GM12878 (cell line): ENCODE measurements at regions not wholly inside any gene's neighbourhood (a gene's known extent, or its start where the extent isn't known, plus 50 kb on each side); places are given as distances from the start of the nearest gene placed in this dataset.

ENCODE experiments used
- ATAC-seq: fragments of 200-7000 bp; cut with Tn5 transposase; 3 replicates; pipeline ENCODE4 v1.9.1; 2020; ENCODE audit warnings: mild to moderate bottlenecking, moderate library complexity
- BruUV-seq: library from RNA; stranded (reverse); fragments of 400-500 nt; replicated peaks from 2 replicates; lab custom pipeline; 2021; lab: Mats Ljungman, UMichigan
- CTCF ChIA-PET: fragments of 300-600 bp; sonication (Branson Sonifier 250); formaldehyde crosslinking; extraction: SDS; loops from one replicate; lab custom pipeline; 2021; ENCODE audit warnings: inconsistent platforms; lab: Yijun Ruan, JAX
- POLR2A ChIA-PET: fragments of 350-600 bp; formaldehyde crosslinking; extraction: SDS; loops from one replicate; lab custom pipeline; 2021; ENCODE audit warnings: inconsistent platforms; lab: Charles Lee
- RAD21 ChIA-PET: fragments of 300-600 bp; sonication (Branson Sonifier 250); formaldehyde crosslinking; loops from one replicate; lab custom pipeline; 2023; ENCODE audit warnings: antibody characterized with exemption; ENCODE audit not compliant: unreplicated experiment; lab: Charles Lee
- SMC1A ChIA-PET: fragments of 300-600 bp; sonication (Branson Sonifier 250); formaldehyde crosslinking; loops from one replicate; lab custom pipeline; 2023; ENCODE audit not compliant: unreplicated experiment, uncharacterized antibody; lab: Charles Lee
- DNase-seq: peaks from one replicate; pipeline ENCODE4 v3.0.0-alpha.2; 2011; ENCODE audit warnings: low read depth, low spot score
- FAIRE-seq: peaks from 3 replicates; lab custom pipeline; 2011; peaks lifted over from hg19 to GRCh38; lab: Jason Lieb, UNC
- H2AFZ ChIP-seq: 2 replicates; pipeline ENCODE4 v1.6.0; 2011; ENCODE audit warnings: low read depth, low read length, control low read depth; ENCODE audit not compliant: control insufficient read depth
- H3K27ac ChIP-seq: 2 replicates; pipeline ENCODE4 v1.5.1; 2011; ENCODE audit warnings: control low read depth; ENCODE audit not compliant: control insufficient read depth, insufficient read depth
- H3K27me3 ChIP-seq, 2 experiments: replicated peaks in 1 of 2; 2 replicates each; pipeline versions ENCODE4 v1.6.0 to v1.6.1; 2011; ENCODE audit warnings: low read length in 1 of 2; ENCODE audit not compliant: control insufficient read depth in 2 of 2, insufficient read depth in 2 of 2
- H3K36me3 ChIP-seq, 2 experiments: 2 replicates each; pipeline ENCODE4 v1.5.1; 2011; ENCODE audit warnings: low read length in 1 of 2; ENCODE audit not compliant: control insufficient read depth in 2 of 2, insufficient read depth in 2 of 2
- H3K4me1 ChIP-seq: 2 replicates; pipeline ENCODE4 v1.6.1; 2011; ENCODE audit warnings: mild to moderate bottlenecking, low read length, moderate library complexity, mixed read lengths; ENCODE audit not compliant: control insufficient read depth, insufficient read depth
- H3K4me2 ChIP-seq: 2 replicates; pipeline ENCODE4 v1.6.0; 2011; ENCODE audit warnings: control low read depth; ENCODE audit not compliant: control insufficient read depth, insufficient read depth
- H3K4me3 ChIP-seq: fragments of 200-600 bp; sonication (generic); 2 replicates; pipeline ENCODE4 v1.5.1; 2016
- H3K79me2 ChIP-seq: 2 replicates; pipeline ENCODE4 v1.6.0; 2011; ENCODE audit warnings: low read length; ENCODE audit not compliant: control insufficient read depth, insufficient read depth
- H3K9ac ChIP-seq: 2 replicates; pipeline ENCODE4 v1.8.0; 2011; ENCODE audit warnings: low read length, control low read depth, mixed read lengths; ENCODE audit not compliant: control insufficient read depth, insufficient read depth
- H3K9me3 ChIP-seq: replicated peaks from 3 replicates; pipeline ENCODE4 v1.5.1; 2011; ENCODE audit warnings: mild to moderate bottlenecking, low read length; ENCODE audit not compliant: control insufficient read depth, insufficient read depth
- H4K20me1 ChIP-seq: 2 replicates; pipeline ENCODE4 v1.6.0; 2011; ENCODE audit not compliant: control insufficient read depth, insufficient read depth
- ATF2 ChIP-seq: IDR thresholded peaks from 2 replicates; pipeline ENCODE4 v1.6.1; 2012; ENCODE audit warnings: low read length, inconsistent platforms
- BMI1 ChIP-seq: fragments of 450-650 bp; IDR thresholded peaks from 2 replicates; pipeline ENCODE4 v1.6.1; 2016; ENCODE audit warnings: mild to moderate bottlenecking, moderate library complexity, borderline replicate concordance
- CBX5 ChIP-seq: sonication (generic); IDR thresholded peaks from 2 replicates; pipeline ENCODE4 v1.6.1; 2016; ENCODE audit warnings: low read depth, moderate library complexity, mild to moderate bottlenecking, inconsistent platforms
- CHD2 ChIP-seq: IDR thresholded peaks from 2 replicates; pipeline ENCODE4 v1.6.1; 2011; ENCODE audit warnings: low read depth, low read length, improper control_type of control experiment, borderline replicate concordance
- E4F1 ChIP-seq: fragments of 450-650 bp; IDR thresholded peaks from 2 replicates; pipeline ENCODE4 v1.6.1; 2018; ENCODE audit warnings: borderline replicate concordance, mild to moderate bottlenecking; ENCODE audit not compliant: partially characterized antibody
- EZH2 ChIP-seq: IDR thresholded peaks from 2 replicates; pipeline ENCODE4 v1.6.1; 2012; ENCODE audit warnings: low read depth, mild to moderate bottlenecking, control low read depth, inconsistent platforms, low read length, borderline replicate concordance; ENCODE audit not compliant: control insufficient read depth
- PAX8 ChIP-seq: fragments of 450-650 bp; IDR thresholded peaks from 2 replicates; pipeline ENCODE4 v1.6.1; 2017; ENCODE audit warnings: mild to moderate bottlenecking, moderate library complexity
- PML ChIP-seq: IDR thresholded peaks from 2 replicates; pipeline ENCODE4 v1.6.1; 2012; ENCODE audit warnings: low read length, inconsistent platforms
- RAD51 ChIP-seq: fragments of 450-650 bp; IDR thresholded peaks from 2 replicates; pipeline ENCODE4 v1.6.1; 2016; ENCODE audit warnings: moderate library complexity, mild to moderate bottlenecking, inconsistent platforms
- TARDBP ChIP-seq: IDR thresholded peaks from 2 replicates; pipeline ENCODE4 v1.6.1; 2016; ENCODE audit warnings: borderline replicate concordance
- TCF7 ChIP-seq: IDR thresholded peaks from 2 replicates; pipeline ENCODE4 v1.6.1; 2014; ENCODE audit warnings: antibody characterized with exemption, borderline replicate concordance
- YBX1 ChIP-seq: fragments of 450-650 bp; IDR thresholded peaks from 2 replicates; pipeline ENCODE4 v1.6.1; 2016; ENCODE audit warnings: antibody characterized with exemption
- YY1 ChIP-seq: IDR thresholded peaks from 2 replicates; pipeline ENCODE4 v1.6.1; 2011; ENCODE audit warnings: low read depth, mild to moderate bottlenecking, low read length
- ZBED1 ChIP-seq: IDR thresholded peaks from 2 replicates; pipeline ENCODE4 v1.6.1; 2016; ENCODE audit warnings: borderline replicate concordance
- ZNF217 ChIP-seq: fragments of 450-650 bp; IDR thresholded peaks from 2 replicates; pipeline ENCODE4 v1.6.1; 2017; ENCODE audit warnings: antibody characterized with exemption, mild to moderate bottlenecking
- WGBS: methylation state at CpG from one replicate; pipeline ENCODE4 v1.1.6; 2016; ENCODE audit warnings: low lambda C conversion rate; ENCODE audit not compliant: insufficient replicate concordance, insufficient coverage; ENCODE audit errors: missing lambda C conversion rate; 5-methylcytosine and 5-hydroxymethylcytosine counted together
- in situ Hi-C: fragments of 300-500 bp; cut with MboI; formaldehyde crosslinking; loops from 9 replicates; pipeline ENCODE4 v1.14.3; 2018; ENCODE audit warnings: mixed read lengths
- intact Hi-C: fragments of 100-400 bp; cut with micrococcal nuclease; formaldehyde crosslinking; loops from one replicate; pipeline ENCODE4 v1.14.2; 2022; ENCODE audit not compliant: unreplicated experiment
- TF ChIP-seq, protein P1 (sequence below), 3 experiments: IDR thresholded peaks in 2 of 3; conservative IDR thresholded peaks in 1 of 3; 2 replicates each; pipeline ENCODE4 v1.5.1; 2011; ENCODE audit warnings: low read depth in 3 of 3, low read length in 3 of 3, mild to moderate bottlenecking in 3 of 3, control low read depth in 2 of 3, moderate library complexity in 2 of 3, inconsistent platforms in 1 of 3, mixed read lengths in 1 of 3; ENCODE audit not compliant: control insufficient read depth in 2 of 3, insufficient read depth in 1 of 3; ENCODE audit errors: extremely low read depth in 1 of 3
- TF ChIP-seq, protein P2 (sequence below): IDR thresholded peaks from 2 replicates; pipeline ENCODE4 v1.6.1; 2012; ENCODE audit warnings: low read depth, low read length, improper control_type of control experiment

DNA sequence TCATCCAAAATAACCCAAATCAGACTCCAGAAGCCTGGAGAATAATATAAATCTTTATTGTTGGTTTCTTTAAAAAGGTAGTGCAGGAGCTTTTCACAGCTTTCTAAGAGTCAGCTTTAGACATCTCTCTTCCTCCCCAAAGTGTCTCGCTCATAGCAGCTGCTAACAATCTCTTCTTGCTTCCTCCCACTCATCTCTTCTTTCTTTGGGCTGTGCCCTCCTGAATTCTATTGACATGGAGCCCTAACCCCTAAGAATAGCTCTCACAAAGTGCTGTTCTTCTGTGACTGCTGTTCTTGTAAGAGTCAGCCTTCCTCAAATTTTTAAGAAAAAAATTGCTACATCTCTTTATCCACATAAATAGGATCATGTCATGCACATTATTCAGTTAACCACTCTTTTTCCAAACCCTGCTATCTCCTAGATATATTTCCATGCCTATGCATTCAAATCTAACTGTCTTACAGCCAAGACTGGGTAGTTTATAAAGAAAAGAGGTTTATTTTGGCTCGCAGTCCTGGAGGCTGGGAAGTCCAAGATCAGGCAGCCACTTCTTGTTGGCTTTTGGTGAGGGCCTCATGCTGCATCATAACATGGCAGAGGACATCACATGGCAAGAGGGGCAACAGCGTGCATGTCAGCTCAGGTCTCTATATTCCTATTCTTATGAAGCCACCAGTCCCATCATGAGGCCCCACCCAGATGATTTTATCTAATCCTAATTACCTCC lies 301.0 kb upstream of the POU3F1 start (continued):
- TF ChIP-seq, protein P1, sequence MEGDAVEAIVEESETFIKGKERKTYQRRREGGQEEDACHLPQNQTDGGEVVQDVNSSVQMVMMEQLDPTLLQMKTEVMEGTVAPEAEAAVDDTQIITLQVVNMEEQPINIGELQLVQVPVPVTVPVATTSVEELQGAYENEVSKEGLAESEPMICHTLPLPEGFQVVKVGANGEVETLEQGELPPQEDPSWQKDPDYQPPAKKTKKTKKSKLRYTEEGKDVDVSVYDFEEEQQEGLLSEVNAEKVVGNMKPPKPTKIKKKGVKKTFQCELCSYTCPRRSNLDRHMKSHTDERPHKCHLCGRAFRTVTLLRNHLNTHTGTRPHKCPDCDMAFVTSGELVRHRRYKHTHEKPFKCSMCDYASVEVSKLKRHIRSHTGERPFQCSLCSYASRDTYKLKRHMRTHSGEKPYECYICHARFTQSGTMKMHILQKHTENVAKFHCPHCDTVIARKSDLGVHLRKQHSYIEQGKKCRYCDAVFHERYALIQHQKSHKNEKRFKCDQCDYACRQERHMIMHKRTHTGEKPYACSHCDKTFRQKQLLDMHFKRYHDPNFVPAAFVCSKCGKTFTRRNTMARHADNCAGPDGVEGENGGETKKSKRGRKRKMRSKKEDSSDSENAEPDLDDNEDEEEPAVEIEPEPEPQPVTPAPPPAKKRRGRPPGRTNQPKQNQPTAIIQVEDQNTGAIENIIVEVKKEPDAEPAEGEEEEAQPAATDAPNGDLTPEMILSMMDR (IDR thresholded peaks at IDR 0.05 in 2 of 3, conservative IDR thresholded peaks at IDR 0.05 in 1 of 3; ENCODE audit: control insufficient read depth in 2 of 3, extremely low read depth in 1 of 3, insufficient read depth in 1 of 3, low read depth in 3 of 3, low read length in 3 of 3) = no peak
- TF ChIP-seq CHD2 = no peak
- TF ChIP-seq ZBED1 = no peak
- TF ChIP-seq BMI1 = no peak
- TF ChIP-seq PAX8 = no peak
- TF ChIP-seq RAD51 = no peak
- TF ChIP-seq, all 136 proteins: peak for 0

GRCh38 chr1:38344716-38345115 lies 298.1 kb upstream of the POU3F1 start:
- RAD21 ChIA-PET = no interaction called here
- WGBS = 26% methylated on average over 4 of the region's 4 CpGs
- in situ Hi-C loops = no loop called here
- TF ChIP-seq, protein P2, sequence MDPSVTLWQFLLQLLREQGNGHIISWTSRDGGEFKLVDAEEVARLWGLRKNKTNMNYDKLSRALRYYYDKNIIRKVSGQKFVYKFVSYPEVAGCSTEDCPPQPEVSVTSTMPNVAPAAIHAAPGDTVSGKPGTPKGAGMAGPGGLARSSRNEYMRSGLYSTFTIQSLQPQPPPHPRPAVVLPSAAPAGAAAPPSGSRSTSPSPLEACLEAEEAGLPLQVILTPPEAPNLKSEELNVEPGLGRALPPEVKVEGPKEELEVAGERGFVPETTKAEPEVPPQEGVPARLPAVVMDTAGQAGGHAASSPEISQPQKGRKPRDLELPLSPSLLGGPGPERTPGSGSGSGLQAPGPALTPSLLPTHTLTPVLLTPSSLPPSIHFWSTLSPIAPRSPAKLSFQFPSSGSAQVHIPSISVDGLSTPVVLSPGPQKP = no peak
- TF ChIP-seq E4F1 (no peak), CBX5 (0 out of 2 replicates have a peak, but pooled peaks have one; percentile 24), YBX1 (no peak), EZH2 (no peak), ATF2 (0 out of 2 replicates have a peak, but pooled peaks have one; percentile 42), TARDBP (no peak), YY1 (peak; percentile 39; the same call in 1 of the 2 replicates), ZNF217 (no peak), TCF7 (no peak), PML (no peak), RAD51 (no peak)

More at GRCh38 chr1:38344716-38345115, 298.1 kb upstream of the POU3F1 start:
- H3K4me2 ChIP-seq = no peak overlapping the region
- H3K79me2 ChIP-seq = no peaks in the 10 kb centered on the region
- BruUV-seq = no TSS peak
- ChIA-PET SMC1A (no interaction called here), CTCF (no interaction called here), POLR2A (no interaction called here)
- no peaks in the 10 kb centered on the region for H3K36me3 ChIP-seq
- intact Hi-C loops = no loop called here
- ATAC-seq (no peak; the same call in 2 of the 3 replicates), DNase-seq (no peak), FAIRE-seq (peak; percentile 52)
- H3K9me3 ChIP-seq = no peaks in the 10 kb centered on the region; the same call in 2 of the 3 replicates
- no peaks in the 10 kb centered on the region for H4K20me1 ChIP-seq
- no peak overlapping the region for H3K4me3 ChIP-seq
- H3K4me1 ChIP-seq = no peaks in the 10 kb centered on the region
- no peaks in the 10 kb centered on the region for H3K27me3 ChIP-seq
- no peak overlapping the region for H3K9ac ChIP-seq
- no peak overlapping the region for H2AFZ ChIP-seq
- H3K27ac ChIP-seq = no peak overlapping the region
